H1 (cell line): ENCODE measurements at regions not wholly inside any gene's neighbourhood (a gene's known extent, or its start where the extent isn't known, plus 50 kb on each side); places are given as distances from the start of the nearest gene placed in this dataset.

Experiments
- ATF3 ChIP-seq: IDR thresholded peaks from 2 replicates; pipeline ENCODE4 v1.6.1; 2011; ENCODE audit warnings: low read depth, mild to moderate bottlenecking, low read length; ENCODE audit not compliant: insufficient read depth
- HDAC2 ChIP-seq, 2 experiments: fragments of 300-600 bp in 1 of 2; sonication (generic) in 1 of 2; IDR thresholded peaks; 2 replicates each; pipeline ENCODE4 v1.6.1; 2011 to 2012; ENCODE audit warnings: low read depth in 2 of 2, low read length in 2 of 2, mild to moderate bottlenecking in 2 of 2, moderate library complexity in 2 of 2, borderline replicate concordance in 1 of 2, inconsistent platforms in 1 of 2
- TF ChIP-seq, protein P1 (sequence below), 3 experiments: IDR thresholded peaks; 1 replicate in 2 of 3; 2 replicates in 1 of 3; pipeline versions ENCODE4 v1.5.1 to v1.6.1; 2011; ENCODE audit warnings: low read length in 3 of 3, mild to moderate bottlenecking in 3 of 3, inconsistent platforms in 2 of 3, low read depth in 1 of 3, moderate library complexity in 1 of 3; ENCODE audit not compliant: insufficient read depth in 1 of 3; ENCODE audit errors: control extremely low read depth in 1 of 3

DNA sequence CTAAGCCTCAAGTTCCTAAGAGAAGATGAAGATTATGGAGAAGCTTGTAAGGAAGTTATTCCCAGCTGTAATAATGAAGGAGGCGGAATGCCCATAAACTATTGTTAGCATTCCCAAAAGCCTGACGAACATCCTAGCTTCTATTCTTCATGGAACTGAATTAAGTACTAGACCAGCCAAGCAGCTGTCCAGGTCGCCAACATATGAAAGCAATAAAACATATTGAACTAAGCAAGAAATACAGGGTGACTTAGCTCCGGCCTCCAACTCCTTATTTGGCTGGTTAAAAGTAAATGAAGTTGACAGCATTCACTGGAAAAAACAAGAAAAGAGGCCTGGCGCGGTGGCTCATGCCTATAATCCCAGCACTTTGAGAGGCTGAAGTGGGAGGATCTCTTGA is 174.0 kb upstream of the TPM1 start:
- TF ChIP-seq, protein P1, sequence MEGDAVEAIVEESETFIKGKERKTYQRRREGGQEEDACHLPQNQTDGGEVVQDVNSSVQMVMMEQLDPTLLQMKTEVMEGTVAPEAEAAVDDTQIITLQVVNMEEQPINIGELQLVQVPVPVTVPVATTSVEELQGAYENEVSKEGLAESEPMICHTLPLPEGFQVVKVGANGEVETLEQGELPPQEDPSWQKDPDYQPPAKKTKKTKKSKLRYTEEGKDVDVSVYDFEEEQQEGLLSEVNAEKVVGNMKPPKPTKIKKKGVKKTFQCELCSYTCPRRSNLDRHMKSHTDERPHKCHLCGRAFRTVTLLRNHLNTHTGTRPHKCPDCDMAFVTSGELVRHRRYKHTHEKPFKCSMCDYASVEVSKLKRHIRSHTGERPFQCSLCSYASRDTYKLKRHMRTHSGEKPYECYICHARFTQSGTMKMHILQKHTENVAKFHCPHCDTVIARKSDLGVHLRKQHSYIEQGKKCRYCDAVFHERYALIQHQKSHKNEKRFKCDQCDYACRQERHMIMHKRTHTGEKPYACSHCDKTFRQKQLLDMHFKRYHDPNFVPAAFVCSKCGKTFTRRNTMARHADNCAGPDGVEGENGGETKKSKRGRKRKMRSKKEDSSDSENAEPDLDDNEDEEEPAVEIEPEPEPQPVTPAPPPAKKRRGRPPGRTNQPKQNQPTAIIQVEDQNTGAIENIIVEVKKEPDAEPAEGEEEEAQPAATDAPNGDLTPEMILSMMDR (IDR thresholded peaks at IDR 0.05; ENCODE audit: control extremely low read depth in 1 of 3, insufficient read depth in 1 of 3, low read depth in 1 of 3, low read length in 3 of 3): no peak
- TF ChIP-seq ATF3 (no peak), HDAC2 (IDR thresholded peaks at IDR 0.05; ENCODE audit: borderline replicate concordance in 1 of 2, low read depth in 2 of 2, low read length in 2 of 2) (no peak)
